ENCODE measurements at regions not wholly inside any gene's neighbourhood (a gene's known extent, or its start where the extent isn't known, plus 50 kb on each side); places are given as distances from the start of the nearest gene placed in this dataset.

DNA sequence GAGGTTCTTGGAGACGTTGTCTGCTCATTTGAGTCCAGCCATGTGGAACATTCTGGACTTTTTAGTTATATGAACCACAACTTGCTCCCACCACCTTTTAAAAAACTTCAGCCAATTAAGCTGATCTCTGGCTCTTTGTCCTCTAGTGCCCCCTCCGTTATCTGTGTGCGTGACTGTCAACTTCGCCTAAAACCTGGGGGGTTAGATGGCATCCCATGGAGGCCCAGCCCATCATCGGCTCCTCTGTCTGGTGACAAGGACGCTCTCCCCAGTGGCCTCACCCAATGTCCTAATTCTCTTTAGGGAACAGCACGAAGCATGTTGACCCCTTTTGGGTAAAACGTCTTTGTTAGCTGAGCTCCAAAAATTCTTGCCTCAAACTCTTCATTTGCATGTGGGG, 341.0 kb upstream of the TNRC6C start:
- Histone ChIP-seq H3K9me3 (ENCODE audit: control insufficient read depth in 2 of 3, low read length in 3 of 3) (peaks cover 0 to 5% (median 0%) of the 10 kb centered on the region in 3 experiments), H3K27me3 (ENCODE audit: control insufficient read depth in 2 of 2, insufficient read depth in 2 of 2, low read length in 2 of 2) (no peaks in the 10 kb centered on the region), H3K4me3 (ENCODE audit: low read length) (no peak overlapping the region), H3K36me3 (ENCODE audit: control insufficient read depth in 2 of 3, insufficient read depth in 3 of 3, low read length in 3 of 3) (no peaks in the 10 kb centered on the region), H3K4me1 (ENCODE audit: control insufficient read depth in 2 of 2, insufficient read depth in 2 of 2, low read length in 2 of 2) (peaks cover 3 to 8% of the 10 kb centered on the region in 2 donors), H3K27ac (ENCODE audit: low read depth, low read length) (no peak overlapping the region)
- H3K9me3 Mint-ChIP-seq: peaks cover 0 to 8% (median 2%) of the 10 kb centered on the region in 11 donors
- H3K27ac Mint-ChIP-seq: peak overlapping the region in 2 of 9 donors; percentile 7 to 72
- H3K4me3 Mint-ChIP-seq: no peak overlapping the region
- intact Hi-C loops (cut with micrococcal nuclease): no loop called here
- DNase-seq: no peak
- ATAC-seq: no peak
- ChIA-PET POLR2A (interaction anchor here (0.6 kb wide), 1 partner anchor 406 kb away, joined by 4 read pairs; no protein-coding TSS in a partner anchor), CTCF (interaction anchor here (1.4 kb wide), 1 partner anchor 75 kb away, joined by 3 read pairs; no protein-coding TSS in a partner anchor)
- H3K36me3 Mint-ChIP-seq: peaks cover 0 to 4% (median 0%) of the 10 kb centered on the region in 5 donors
- H3K27me3 Mint-ChIP-seq: peaks cover 0 to 13% (median 0%) of the 10 kb centered on the region in 5 donors
- peaks cover 10 to 22% (median 13%) of the 10 kb centered on the region in 7 donors for H3K4me1 Mint-ChIP-seq

- H3K4me3 ChIP-seq (ENCODE audit: low read length): no peak overlapping the region
- no peaks in the 10 kb centered on the region for H3K36me3 ChIP-seq (ENCODE audit: control insufficient read depth in 2 of 3, insufficient read depth in 3 of 3, low read length in 3 of 3)
- peaks cover 0 to 13% (median 0%) of the 10 kb centered on the region in 5 donors for H3K27me3 Mint-ChIP-seq
- H3K4me1 ChIP-seq (ENCODE audit: control insufficient read depth in 2 of 2, insufficient read depth in 2 of 2, low read length in 2 of 2): peaks cover 3 to 8% of the 10 kb centered on the region in 2 donors
- no peak overlapping the region for H3K27ac ChIP-seq (ENCODE audit: low read depth, low read length)
- H3K27ac Mint-ChIP-seq: peak overlapping the region in 1 of 9 donors; percentile 46
- H3K4me3 Mint-ChIP-seq: peak overlapping the region in 2 of 10 donors; percentile 10 to 21
- peaks cover 0 to 4% (median 0%) of the 10 kb centered on the region in 5 donors for H3K36me3 Mint-ChIP-seq
- H3K27me3 ChIP-seq (ENCODE audit: control insufficient read depth in 2 of 2, insufficient read depth in 2 of 2, low read length in 2 of 2): no peaks in the 10 kb centered on the region
- DNase-seq (peak in 1 of 9 donors; percentile 18), ATAC-seq (no peak)
- intact Hi-C loops (cut with micrococcal nuclease): no loop called here
- CTCF ChIA-PET: interaction anchor here (1.4 kb wide), 1 partner anchor 75 kb away, joined by 3 read pairs; no protein-coding TSS in a partner anchor
- POLR2A ChIA-PET: no interaction called here
- peaks cover 0 to 8% (median 2%) of the 10 kb centered on the region in 11 donors for H3K9me3 Mint-ChIP-seq
- peaks cover 10 to 22% (median 13%) of the 10 kb centered on the region in 7 donors for H3K4me1 Mint-ChIP-seq
- peaks cover 0 to 5% (median 0%) of the 10 kb centered on the region in 3 experiments for H3K9me3 ChIP-seq (ENCODE audit: control insufficient read depth in 2 of 3, low read length in 3 of 3)
These were observed 340.3 kb upstream of the TNRC6C start for GRCh38 chr17:77618173-77618572.

- peak overlapping the region in 1 of 10 donors; percentile 64 for H3K4me3 Mint-ChIP-seq
- CTCF ChIA-PET: interaction anchor here (1.4 kb wide), 1 partner anchor 76 kb away, joined by 3 read pairs; no protein-coding TSS in a partner anchor
- H3K9me3 ChIP-seq (ENCODE audit: control insufficient read depth in 2 of 3, low read length in 3 of 3): peaks cover 0 to 5% (median 0%) of the 10 kb centered on the region in 3 experiments
- H3K27me3 ChIP-seq (ENCODE audit: control insufficient read depth in 2 of 2, insufficient read depth in 2 of 2, low read length in 2 of 2): no peaks in the 10 kb centered on the region
- ATAC-seq: no peak
- H3K36me3 Mint-ChIP-seq: peaks cover 0 to 4% (median 0%) of the 10 kb centered on the region in 5 donors
- intact Hi-C loops (cut with micrococcal nuclease): no loop called here
- no peak overlapping the region for H3K4me3 ChIP-seq (ENCODE audit: low read length)
- no peak overlapping the region for H3K27ac Mint-ChIP-seq
- DNase-seq: no peak
- H3K27me3 Mint-ChIP-seq: peaks cover 0 to 10% (median 0%) of the 10 kb centered on the region in 5 donors
- no peaks in the 10 kb centered on the region for H3K36me3 ChIP-seq (ENCODE audit: control insufficient read depth in 2 of 3, insufficient read depth in 3 of 3, low read length in 3 of 3)
- POLR2A ChIA-PET: interaction anchor here (1.7 kb wide), 1 partner anchor 8 kb away, joined by 7 read pairs; no protein-coding TSS in a partner anchor
- H3K4me1 ChIP-seq (ENCODE audit: control insufficient read depth in 2 of 2, insufficient read depth in 2 of 2, low read length in 2 of 2): peaks cover 3 to 8% of the 10 kb centered on the region in 2 donors
- H3K27ac ChIP-seq (ENCODE audit: low read depth, low read length): no peak overlapping the region
- peaks cover 10 to 22% (median 13%) of the 10 kb centered on the region in 7 donors for H3K4me1 Mint-ChIP-seq
- peaks cover 0 to 8% (median 2%) of the 10 kb centered on the region in 11 donors for H3K9me3 Mint-ChIP-seq
These were observed 339.8 kb upstream of the TNRC6C start for GRCh38 chr17:77618731-77619130.

DNA sequence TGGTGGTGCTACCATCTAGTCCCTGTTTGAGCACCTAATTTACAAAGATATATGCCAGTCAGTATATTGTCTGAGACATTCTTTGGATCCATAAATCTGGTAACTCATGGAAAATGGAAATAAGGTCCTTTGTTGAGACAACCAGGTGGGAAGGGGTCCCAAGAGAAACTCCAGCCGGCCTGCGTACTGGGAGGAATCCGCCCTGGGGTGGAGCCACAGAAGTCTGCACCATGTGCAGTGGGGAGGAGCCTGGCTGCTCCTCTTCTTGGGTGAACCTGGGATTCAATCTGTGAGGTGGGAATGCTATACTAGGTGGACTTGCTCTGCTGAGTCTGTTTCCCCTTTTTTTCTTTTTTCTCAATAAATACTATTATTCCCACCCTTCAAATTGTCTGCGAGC, 339.2 kb upstream of the TNRC6C start:
- no peak overlapping the region for H3K27ac Mint-ChIP-seq
- peaks cover 0 to 8% (median 2%) of the 10 kb centered on the region in 11 donors for H3K9me3 Mint-ChIP-seq
- H3K36me3 Mint-ChIP-seq: peaks cover 0 to 4% (median 0%) of the 10 kb centered on the region in 5 donors
- no peak overlapping the region for H3K27ac ChIP-seq (ENCODE audit: low read depth, low read length)
- ChIA-PET CTCF (interaction anchor here (0.7 kb wide), 1 partner anchor 124 kb away, joined by 3 read pairs; no protein-coding TSS in a partner anchor), POLR2A (interaction anchor here (1.7 kb wide), 1 partner anchor 9 kb away, joined by 7 read pairs; no protein-coding TSS in a partner anchor)
- intact Hi-C loops (cut with micrococcal nuclease): no loop called here
- H3K36me3 ChIP-seq (ENCODE audit: control insufficient read depth in 2 of 3, insufficient read depth in 3 of 3, low read length in 3 of 3): no peaks in the 10 kb centered on the region
- H3K27me3 Mint-ChIP-seq: peaks cover 0 to 7% (median 0%) of the 10 kb centered on the region in 5 donors
- DNase-seq: no peak
- H3K4me3 Mint-ChIP-seq: peak overlapping the region in 1 of 10 donors; percentile 64
- H3K4me3 ChIP-seq (ENCODE audit: low read length): no peak overlapping the region
- ATAC-seq: no peak
- peaks cover 10 to 22% (median 14%) of the 10 kb centered on the region in 7 donors for H3K4me1 Mint-ChIP-seq
- H3K4me1 ChIP-seq (ENCODE audit: control insufficient read depth in 2 of 2, insufficient read depth in 2 of 2, low read length in 2 of 2): peaks cover 3 to 8% of the 10 kb centered on the region in 2 donors
- peaks cover 0 to 5% (median 0%) of the 10 kb centered on the region in 3 experiments for H3K9me3 ChIP-seq (ENCODE audit: control insufficient read depth in 2 of 3, low read length in 3 of 3)
- H3K27me3 ChIP-seq (ENCODE audit: control insufficient read depth in 2 of 2, insufficient read depth in 2 of 2, low read length in 2 of 2): no peaks in the 10 kb centered on the region

- Mint-ChIP-seq H3K36me3 (peaks cover 0 to 4% (median 0%) of the 10 kb centered on the region in 5 donors), H3K4me3 (no peak overlapping the region), H3K4me1 (peaks cover 10 to 22% (median 13%) of the 10 kb centered on the region in 7 donors), H3K27ac (peak overlapping the region in 1 of 9 donors; percentile 32), H3K9me3 (peaks cover 0 to 8% (median 2%) of the 10 kb centered on the region in 11 donors), H3K27me3 (peaks cover 0 to 7% (median 0%) of the 10 kb centered on the region in 5 donors)
- Histone ChIP-seq H3K9me3 (ENCODE audit: control insufficient read depth in 2 of 3, low read length in 3 of 3) (peaks cover 0 to 5% (median 0%) of the 10 kb centered on the region in 3 experiments), H3K4me3 (ENCODE audit: low read length) (no peak overlapping the region), H3K4me1 (ENCODE audit: control insufficient read depth in 2 of 2, insufficient read depth in 2 of 2, low read length in 2 of 2) (peaks cover 3 to 8% of the 10 kb centered on the region in 2 donors), H3K27me3 (ENCODE audit: control insufficient read depth in 2 of 2, insufficient read depth in 2 of 2, low read length in 2 of 2) (no peaks in the 10 kb centered on the region), H3K36me3 (ENCODE audit: control insufficient read depth in 2 of 3, insufficient read depth in 3 of 3, low read length in 3 of 3) (no peaks in the 10 kb centered on the region), H3K27ac (ENCODE audit: low read depth, low read length) (no peak overlapping the region)
- DNase-seq (no peak), ATAC-seq (no peak)
- ChIA-PET CTCF (interaction anchor here (0.7 kb wide), 1 partner anchor 123 kb away, joined by 3 read pairs; no protein-coding TSS in a partner anchor), POLR2A (interaction anchor here (1.0 to 1.7 kb wide), 2 partner anchors 9 to 346 kb away, joined by 3 to 7 read pairs; no protein-coding TSS in a partner anchor)
- intact Hi-C loops (cut with micrococcal nuclease): no loop called here
These were observed 338.7 kb upstream of the TNRC6C start for GRCh38 chr17:77619851-77620250.

- intact Hi-C loops (cut with micrococcal nuclease): no loop called here
- Histone ChIP-seq H3K27me3 (ENCODE audit: control insufficient read depth in 2 of 2, insufficient read depth in 2 of 2, low read length in 2 of 2) (no peaks in the 10 kb centered on the region), H3K4me3 (ENCODE audit: low read length) (no peak overlapping the region), H3K36me3 (ENCODE audit: control insufficient read depth in 2 of 3, insufficient read depth in 3 of 3, low read length in 3 of 3) (no peaks in the 10 kb centered on the region), H3K27ac (ENCODE audit: low read depth, low read length) (no peak overlapping the region), H3K9me3 (ENCODE audit: control insufficient read depth in 2 of 3, low read length in 3 of 3) (peaks cover 0 to 5% (median 0%) of the 10 kb centered on the region in 3 experiments), H3K4me1 (ENCODE audit: control insufficient read depth in 2 of 2, insufficient read depth in 2 of 2, low read length in 2 of 2) (peaks cover 3 to 8% of the 10 kb centered on the region in 2 donors)
- ChIA-PET CTCF (interaction anchor here (0.6 to 0.7 kb wide), 2 partner anchors 123 to 196 kb away, joined by 3 read pairs; no protein-coding TSS in a partner anchor), POLR2A (interaction anchor here (1.0 to 1.7 kb wide), 2 partner anchors 10 to 345 kb away, joined by 3 to 7 read pairs; no protein-coding TSS in a partner anchor)
- no peak for DNase-seq
- peaks cover 10 to 22% (median 13%) of the 10 kb centered on the region in 7 donors for H3K4me1 Mint-ChIP-seq
- H3K36me3 Mint-ChIP-seq: peaks cover 0 to 4% (median 0%) of the 10 kb centered on the region in 5 donors
- ATAC-seq: no peak
- H3K27ac Mint-ChIP-seq: peak overlapping the region in 1 of 9 donors; percentile 32
- H3K27me3 Mint-ChIP-seq: peaks cover 0 to 8% (median 0%) of the 10 kb centered on the region in 5 donors
- peaks cover 0 to 8% (median 2%) of the 10 kb centered on the region in 11 donors for H3K9me3 Mint-ChIP-seq
- H3K4me3 Mint-ChIP-seq: no peak overlapping the region
These were observed 338.2 kb upstream of the TNRC6C start for GRCh38 chr17:77620282-77620681.
